LNCaP clone FGC (cell line): ENCODE measurements at regions not wholly inside any gene's neighbourhood (a gene's known extent, or its start where the extent isn't known, plus 50 kb on each side); places are given as distances from the start of the nearest gene placed in this dataset.
"Not testable (repeated sequence)": the region's sequence is repeated elsewhere in the genome, so short reads cannot be mapped to it uniquely, and the experiment has no call there.

Experiments used
- DNase-seq: peaks from one replicate; pipeline ENCODE4 v3.0.0-alpha.2; 2011; ENCODE audit warnings: low read depth
- H3K4me3 ChIP-seq: 2 replicates; pipeline ENCODE4 v1.5.1; 2011; ENCODE audit warnings: mild to moderate bottlenecking, low read depth, low read length, control low read depth
- TF ChIP-seq, protein P1 (sequence below): IDR thresholded peaks from 2 replicates; pipeline ENCODE4 v1.5.1; 2012; ENCODE audit warnings: mild to moderate bottlenecking; ENCODE audit not compliant: control insufficient read depth, insufficient read depth; ENCODE audit errors: extremely low read depth

DNA sequence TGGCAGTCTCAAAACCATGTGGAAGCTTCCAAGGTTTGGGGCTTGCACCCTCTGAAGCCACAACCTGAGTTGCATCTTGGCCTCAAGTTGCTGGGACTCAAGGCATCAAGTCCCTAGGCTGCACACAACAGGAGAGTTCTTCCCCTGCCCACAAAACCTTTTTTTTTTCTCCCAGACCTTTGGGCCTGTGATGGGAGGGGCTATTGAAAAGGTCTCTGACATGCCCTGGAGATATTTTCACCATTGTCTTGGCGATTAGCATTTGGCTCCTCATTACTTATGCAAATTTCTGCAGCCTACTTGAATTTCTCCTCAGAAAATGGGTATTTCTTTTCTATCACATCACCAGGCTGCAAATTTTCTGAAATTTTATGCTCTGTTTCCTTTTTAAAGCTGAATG lies 349.5 kb upstream of the EDA2R start:
- no peak overlapping the region for H3K4me3 ChIP-seq
- no peak for DNase-seq
- TF ChIP-seq, protein P1, sequence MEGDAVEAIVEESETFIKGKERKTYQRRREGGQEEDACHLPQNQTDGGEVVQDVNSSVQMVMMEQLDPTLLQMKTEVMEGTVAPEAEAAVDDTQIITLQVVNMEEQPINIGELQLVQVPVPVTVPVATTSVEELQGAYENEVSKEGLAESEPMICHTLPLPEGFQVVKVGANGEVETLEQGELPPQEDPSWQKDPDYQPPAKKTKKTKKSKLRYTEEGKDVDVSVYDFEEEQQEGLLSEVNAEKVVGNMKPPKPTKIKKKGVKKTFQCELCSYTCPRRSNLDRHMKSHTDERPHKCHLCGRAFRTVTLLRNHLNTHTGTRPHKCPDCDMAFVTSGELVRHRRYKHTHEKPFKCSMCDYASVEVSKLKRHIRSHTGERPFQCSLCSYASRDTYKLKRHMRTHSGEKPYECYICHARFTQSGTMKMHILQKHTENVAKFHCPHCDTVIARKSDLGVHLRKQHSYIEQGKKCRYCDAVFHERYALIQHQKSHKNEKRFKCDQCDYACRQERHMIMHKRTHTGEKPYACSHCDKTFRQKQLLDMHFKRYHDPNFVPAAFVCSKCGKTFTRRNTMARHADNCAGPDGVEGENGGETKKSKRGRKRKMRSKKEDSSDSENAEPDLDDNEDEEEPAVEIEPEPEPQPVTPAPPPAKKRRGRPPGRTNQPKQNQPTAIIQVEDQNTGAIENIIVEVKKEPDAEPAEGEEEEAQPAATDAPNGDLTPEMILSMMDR: no peak

DNA sequence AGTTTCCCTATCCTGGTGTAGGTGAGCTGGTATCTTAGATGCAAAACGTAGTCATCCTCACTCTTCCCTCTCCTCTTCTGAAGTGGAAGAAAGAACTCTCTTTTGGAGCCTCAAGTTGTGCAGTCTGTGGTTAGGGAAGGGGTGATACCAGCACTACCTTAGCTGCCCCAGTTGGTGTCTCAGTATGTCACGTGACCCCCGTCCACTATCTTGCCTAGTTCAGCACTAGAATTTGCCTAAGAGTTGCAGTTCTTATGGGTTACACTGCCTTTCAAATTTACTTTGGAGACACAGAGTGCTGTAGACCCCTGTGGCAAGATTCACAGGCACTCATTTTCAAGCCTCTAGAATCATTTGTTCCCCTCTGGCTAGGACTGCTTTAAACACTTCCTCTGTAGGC lies 322.8 kb upstream of the EDA2R start:
- H3K4me3 ChIP-seq: no peak overlapping the region
- TF ChIP-seq, protein P1: no peak
- no peak for DNase-seq

DNA sequence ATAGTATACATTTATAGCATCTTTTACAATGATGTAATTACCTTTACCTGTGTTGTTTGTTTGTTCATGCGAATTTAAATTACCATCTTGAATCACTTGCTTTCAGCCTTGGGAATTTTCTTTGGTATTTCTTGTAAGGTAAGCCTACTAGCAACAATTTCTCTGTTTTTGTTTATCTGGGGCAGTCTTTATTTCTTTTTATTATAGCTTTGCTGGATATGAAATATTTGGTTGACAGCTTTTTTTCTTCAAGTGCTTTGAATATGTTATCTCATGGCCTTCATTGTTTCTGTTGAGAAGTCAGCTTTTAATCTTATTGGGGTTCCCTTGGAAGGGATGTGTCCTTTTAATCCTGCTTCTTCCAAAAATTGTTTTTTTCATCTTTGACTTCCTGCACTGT lies 292.8 kb upstream of the EDA2R start:
- H3K4me3 ChIP-seq: no peak overlapping the region
- no peak for DNase-seq
- TF ChIP-seq, protein P1: no peak

DNA sequence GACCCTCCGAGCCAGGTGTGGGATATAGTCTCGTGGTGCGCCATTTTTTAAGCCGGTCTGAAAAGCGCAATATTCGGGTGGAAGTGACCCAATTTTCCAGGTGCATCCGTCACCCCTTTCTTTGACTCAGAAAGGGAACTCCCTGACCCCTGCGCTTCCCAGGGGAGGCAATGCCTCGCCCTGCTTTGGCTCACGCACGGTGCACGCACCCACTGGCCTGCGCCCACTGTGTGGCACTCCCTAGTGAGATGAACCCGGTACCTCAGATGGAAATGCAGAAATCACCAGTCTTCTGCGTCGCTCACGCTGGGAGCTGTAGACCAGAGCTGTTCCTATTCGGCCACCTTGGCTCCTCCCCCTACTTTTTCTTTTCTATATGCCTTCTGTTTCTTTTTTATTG lies 291.6 kb upstream of the EDA2R start:
- H3K4me3 ChIP-seq, DNase-seq: not testable (repeated sequence)

DNA sequence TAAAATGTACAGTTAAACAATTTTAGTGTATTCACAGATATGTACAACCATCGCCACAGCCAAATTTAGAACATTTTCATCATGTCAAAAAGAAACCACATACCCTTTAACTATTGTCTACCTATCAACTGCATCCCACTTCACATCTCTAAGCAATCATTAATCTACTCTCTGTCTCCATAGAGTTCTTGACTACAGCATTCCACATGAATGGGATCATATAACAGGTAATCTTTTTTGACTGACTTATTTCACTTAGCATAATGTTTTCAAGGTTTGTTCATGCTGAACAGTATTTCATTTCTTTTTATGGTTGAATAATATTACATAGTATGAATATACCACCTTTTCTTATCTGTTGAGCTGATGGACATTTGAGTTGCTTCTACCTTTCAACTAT lies 281.4 kb upstream of the EDA2R start:
- H3K4me3 ChIP-seq: no peak overlapping the region
- TF ChIP-seq, protein P1: no peak
- no peak for DNase-seq

DNA sequence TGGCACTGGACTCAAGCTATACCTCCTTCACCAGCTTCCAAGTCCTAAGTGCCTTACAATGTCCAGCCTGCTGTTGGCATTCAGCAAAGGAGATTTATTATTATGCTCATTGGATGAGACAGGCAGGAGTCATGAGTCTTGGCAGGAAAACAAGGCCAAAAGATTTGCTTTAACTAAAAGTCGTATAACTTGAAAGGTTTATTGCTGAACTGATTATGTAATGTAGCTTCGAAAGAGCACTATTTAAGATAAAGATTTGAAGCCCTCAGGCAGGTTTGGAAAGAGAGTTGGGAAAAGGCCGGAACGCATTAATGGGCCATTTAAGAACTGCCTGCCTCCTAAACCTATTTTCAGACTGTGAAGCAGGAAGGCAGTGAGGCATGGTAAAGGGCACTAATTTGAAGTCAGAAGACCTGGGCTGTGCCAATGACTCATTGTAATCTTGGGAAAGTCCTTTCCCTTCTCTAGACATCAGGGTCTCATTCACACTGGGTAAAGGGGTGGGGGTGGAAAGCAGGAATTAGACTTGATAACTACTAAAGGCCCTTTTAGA lies 280.5 kb upstream of the EDA2R start:
- TF ChIP-seq, protein P1: no peak
- H3K4me3 ChIP-seq: no peak overlapping the region

DNA sequence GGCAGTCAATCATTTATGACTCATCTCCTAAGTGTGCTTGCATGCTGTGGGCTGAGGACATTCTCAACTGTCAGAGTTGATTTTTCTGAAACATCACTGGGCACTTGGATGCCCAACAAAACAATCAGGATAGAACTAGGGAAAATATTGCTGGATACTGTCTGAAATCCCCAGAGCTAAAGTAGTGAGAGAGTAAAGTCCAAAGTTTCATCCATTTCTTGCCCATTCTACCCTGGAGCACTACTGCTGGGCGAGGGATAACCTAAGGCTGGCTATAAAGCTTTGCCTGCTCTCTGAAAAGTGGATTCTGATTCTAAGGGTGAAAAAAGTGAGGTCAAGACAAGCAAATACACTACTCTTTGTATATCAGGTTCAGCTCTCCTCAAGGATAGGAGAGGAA lies 279.6 kb upstream of the EDA2R start:
- no peak for DNase-seq
- H3K4me3 ChIP-seq: no peak overlapping the region
- TF ChIP-seq, protein P1: no peak

More for the DNA sequence above, 280.5 kb upstream of the EDA2R start:
- DNase-seq: peak; percentile 38
